Neural cell (in vitro differentiated cells): ENCODE measurements at regions not wholly inside any gene's neighbourhood (a gene's known extent, or its start where the extent isn't known, plus 50 kb on each side); places are given as distances from the start of the nearest gene placed in this dataset.

ENCODE experiments used
- CTCF ChIP-seq: fragments of 450-650 bp; IDR thresholded peaks from 2 replicates; pipeline ENCODE4 v1.5.1; 2014; ENCODE audit warnings: antibody characterized with exemption, mild to moderate bottlenecking, moderate library complexity; ENCODE audit not compliant: poor library complexity, severe bottlenecking
- EP300 ChIP-seq: fragments of 450-650 bp; conservative IDR thresholded peaks from 2 replicates; pipeline ENCODE4 v1.6.1; 2014; ENCODE audit warnings: antibody characterized with exemption, mild to moderate bottlenecking, moderate library complexity; ENCODE audit not compliant: poor library complexity, severe bottlenecking
- EZH2 ChIP-seq: fragments of 200-600, 300-800 bp; shearing (Covaris generic), sonication (generic); IDR thresholded peaks from 2 replicates; pipeline ENCODE4 v1.6.1; 2014; ENCODE audit warnings: antibody characterized with exemption, low read length, borderline replicate concordance, mild to moderate bottlenecking; ENCODE audit not compliant: insufficient read depth, poor library complexity, severe bottlenecking
- MXI1 ChIP-seq: fragments of 450-650 bp; conservative IDR thresholded peaks from 2 replicates; pipeline ENCODE4 v1.6.1; 2014; ENCODE audit warnings: antibody characterized with exemption, mild to moderate bottlenecking; ENCODE audit not compliant: poor library complexity, severe bottlenecking
- RAD21 ChIP-seq: fragments of 450-650 bp; conservative IDR thresholded peaks from 2 replicates; pipeline ENCODE4 v1.6.1; 2014; ENCODE audit warnings: antibody characterized with exemption, mild to moderate bottlenecking, moderate library complexity
- REST ChIP-seq: IDR thresholded peaks from 2 replicates; pipeline ENCODE4 v1.6.1; 2012; ENCODE audit warnings: borderline replicate concordance
- TAF1 ChIP-seq: IDR thresholded peaks from 2 replicates; pipeline ENCODE4 v1.6.1; 2012; ENCODE audit warnings: low read depth

DNA sequence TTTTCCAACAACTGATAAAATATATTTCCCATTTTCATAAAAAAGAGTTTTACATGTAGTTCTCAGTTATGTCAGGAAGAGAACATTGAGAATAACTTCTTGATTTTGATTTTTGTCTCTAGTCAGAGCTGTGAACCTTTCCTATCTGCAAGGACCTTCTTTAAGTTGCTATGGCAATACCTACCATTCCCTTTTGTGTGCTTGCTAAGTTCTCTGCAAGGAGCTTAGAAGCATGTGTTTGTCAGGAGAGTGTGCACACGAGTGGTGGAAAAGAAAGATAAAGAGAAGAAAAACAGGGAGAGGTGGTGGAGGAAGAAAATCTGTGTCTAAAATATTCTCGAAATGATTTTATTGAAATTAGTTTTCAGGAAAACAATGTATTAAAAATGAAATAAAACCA is 140.3 kb upstream of the SLC8A1 start:
- no peak for TF ChIP-seq EZH2
- no peak for TF ChIP-seq CTCF
- TF ChIP-seq RAD21 = peak; percentile 18
- no peak for TF ChIP-seq TAF1
- TF ChIP-seq REST = no peak
- TF ChIP-seq EP300 = no peak
- peak; percentile 68 for TF ChIP-seq MXI1
